GM13976 (cell line): ENCODE measurements at regions not wholly inside any gene's neighbourhood (a gene's known extent, or its start where the extent isn't known, plus 50 kb on each side); places are given as distances from the start of the nearest gene placed in this dataset.
"Not testable (repeated sequence)": the region's sequence is repeated elsewhere in the genome, so short reads cannot be mapped to it uniquely, and the experiment has no call there.

Experiments used
- DNase-seq: peaks from one replicate; pipeline ENCODE4 v3.0.0; 2012; ENCODE audit warnings: low spot score
- in situ Hi-C: fragments of 300-500 bp; cut with MboI; formaldehyde crosslinking; loops from one replicate; pipeline ENCODE4 v1.12.0; 2022; ENCODE audit warnings: low sequenced_read_pairs, mixed read lengths, inconsistent platforms; ENCODE audit not compliant: unreplicated experiment
- TF ChIP-seq, protein P1 (sequence below): IDR thresholded peaks from 2 replicates; pipeline ENCODE4 v1.5.1; 2012; ENCODE audit warnings: borderline replicate concordance, mild to moderate bottlenecking; ENCODE audit not compliant: insufficient read depth; ENCODE audit errors: extremely low read depth, missing control alignments, control extremely low read depth

DNA sequence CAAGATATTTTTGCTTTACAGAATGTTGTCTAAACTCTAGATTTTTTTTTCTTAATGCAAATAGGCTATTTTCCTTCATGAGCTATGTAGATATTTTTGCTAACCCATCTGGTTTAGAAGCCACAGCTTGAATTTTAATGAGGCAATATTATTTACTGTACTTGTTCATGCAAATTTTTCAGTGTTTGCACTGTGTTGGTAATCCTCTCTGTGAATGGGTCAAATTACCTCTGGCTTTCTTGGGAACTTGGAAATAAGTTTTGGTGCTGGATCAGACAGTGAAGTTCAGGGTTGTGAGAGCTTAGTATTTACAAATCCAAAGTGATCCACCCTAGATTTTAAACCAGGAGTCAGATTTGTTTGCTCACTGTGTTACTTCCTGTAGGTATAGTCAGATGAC, 686.9 kb downstream of the NXPH1 start:
- no peak for DNase-seq
- in situ Hi-C loops = no loop called here
- TF ChIP-seq, protein P1, sequence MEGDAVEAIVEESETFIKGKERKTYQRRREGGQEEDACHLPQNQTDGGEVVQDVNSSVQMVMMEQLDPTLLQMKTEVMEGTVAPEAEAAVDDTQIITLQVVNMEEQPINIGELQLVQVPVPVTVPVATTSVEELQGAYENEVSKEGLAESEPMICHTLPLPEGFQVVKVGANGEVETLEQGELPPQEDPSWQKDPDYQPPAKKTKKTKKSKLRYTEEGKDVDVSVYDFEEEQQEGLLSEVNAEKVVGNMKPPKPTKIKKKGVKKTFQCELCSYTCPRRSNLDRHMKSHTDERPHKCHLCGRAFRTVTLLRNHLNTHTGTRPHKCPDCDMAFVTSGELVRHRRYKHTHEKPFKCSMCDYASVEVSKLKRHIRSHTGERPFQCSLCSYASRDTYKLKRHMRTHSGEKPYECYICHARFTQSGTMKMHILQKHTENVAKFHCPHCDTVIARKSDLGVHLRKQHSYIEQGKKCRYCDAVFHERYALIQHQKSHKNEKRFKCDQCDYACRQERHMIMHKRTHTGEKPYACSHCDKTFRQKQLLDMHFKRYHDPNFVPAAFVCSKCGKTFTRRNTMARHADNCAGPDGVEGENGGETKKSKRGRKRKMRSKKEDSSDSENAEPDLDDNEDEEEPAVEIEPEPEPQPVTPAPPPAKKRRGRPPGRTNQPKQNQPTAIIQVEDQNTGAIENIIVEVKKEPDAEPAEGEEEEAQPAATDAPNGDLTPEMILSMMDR = no peak

- DNase-seq = no peak
- TF ChIP-seq, protein P1 = no peak
- in situ Hi-C loops = no loop called here
Observed at GRCh38 chr7:9124320-9124719, 690.9 kb downstream of the NXPH1 start.

DNA sequence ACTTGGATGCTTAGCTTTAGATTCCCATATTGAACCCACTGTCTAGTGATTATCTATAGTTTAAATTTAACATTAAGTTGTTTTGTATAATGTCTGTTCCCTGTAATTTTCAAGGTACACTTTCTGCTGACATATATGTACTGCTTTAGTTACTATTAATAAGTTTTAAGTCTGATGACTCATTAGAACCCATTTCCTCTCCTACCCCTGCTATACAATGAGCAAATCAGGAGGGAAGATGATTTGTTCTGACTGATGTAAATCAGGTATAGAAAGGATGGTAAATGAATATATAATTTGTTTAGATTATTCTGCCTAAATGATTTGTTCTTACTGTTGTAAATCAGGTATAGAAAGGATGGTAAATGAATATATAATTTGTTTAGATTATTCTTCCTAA, 691.8 kb downstream of the NXPH1 start:
- TF ChIP-seq, protein P1 = no peak
- DNase-seq = no peak
- in situ Hi-C loops = no loop called here

GRCh38 chr7:9127901-9128300, 694.5 kb downstream of the NXPH1 start:
- DNase-seq = no peak
- in situ Hi-C loops = no loop called here
- TF ChIP-seq, protein P1 = no peak

DNA sequence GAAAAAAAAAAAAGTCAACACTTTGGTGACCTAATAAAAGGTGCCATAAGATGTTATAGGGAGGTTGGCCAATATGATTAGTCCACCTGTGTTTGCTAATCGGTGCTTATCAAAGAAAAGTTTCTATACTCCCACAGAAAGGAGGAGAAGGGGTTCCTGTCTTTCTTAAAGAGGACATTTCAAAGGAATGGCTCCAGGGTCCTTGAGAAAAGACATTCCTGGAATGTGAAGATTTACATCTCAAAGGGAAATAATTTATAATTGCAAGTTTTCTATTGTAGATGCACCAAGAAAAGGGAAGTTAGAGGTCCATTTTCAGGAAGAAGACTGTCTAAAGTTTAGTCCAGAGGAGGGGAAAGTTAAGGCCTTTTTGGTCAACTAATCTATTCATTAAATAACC, 715.3 kb downstream of the NXPH1 start:
- DNase-seq = no peak
- TF ChIP-seq, protein P1 = no peak
- in situ Hi-C loops = no loop called here

- DNase-seq = no peak
- TF ChIP-seq, protein P1 = no peak
- in situ Hi-C loops = no loop called here
Observed at GRCh38 chr7:9149499-9150082, 716.2 kb downstream of the NXPH1 start.

GRCh38 chr7:9163691-9164090, 730.3 kb downstream of the NXPH1 start:
- DNase-seq, in situ Hi-C loops: not testable (repeated sequence)

DNA sequence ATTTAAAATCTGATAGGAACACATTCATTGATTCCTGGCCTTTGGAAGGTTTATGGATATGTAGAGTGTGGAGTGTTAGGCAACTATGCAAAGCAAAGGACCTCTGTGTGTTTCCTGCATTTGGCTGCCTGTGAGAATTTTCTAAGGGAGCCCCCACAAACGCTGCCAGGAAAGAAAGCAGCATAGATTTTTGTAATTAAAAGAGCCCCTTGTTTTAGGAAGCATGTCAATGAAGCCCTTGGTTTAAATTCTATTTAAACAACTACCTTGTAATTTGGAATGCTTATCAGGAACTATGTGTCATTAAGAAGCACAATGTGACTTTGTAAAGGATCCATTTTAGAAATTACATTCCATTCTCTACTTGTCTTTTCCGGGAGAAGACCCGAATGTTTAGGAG, 742.5 kb downstream of the NXPH1 start:
- no peak for DNase-seq
- TF ChIP-seq, protein P1 = no peak
- in situ Hi-C loops = no loop called here
